ENCODE measurements at regions not wholly inside any gene's neighbourhood (a gene's known extent, or its start where the extent isn't known, plus 50 kb on each side); places are given as distances from the start of the nearest gene placed in this dataset.

DNA sequence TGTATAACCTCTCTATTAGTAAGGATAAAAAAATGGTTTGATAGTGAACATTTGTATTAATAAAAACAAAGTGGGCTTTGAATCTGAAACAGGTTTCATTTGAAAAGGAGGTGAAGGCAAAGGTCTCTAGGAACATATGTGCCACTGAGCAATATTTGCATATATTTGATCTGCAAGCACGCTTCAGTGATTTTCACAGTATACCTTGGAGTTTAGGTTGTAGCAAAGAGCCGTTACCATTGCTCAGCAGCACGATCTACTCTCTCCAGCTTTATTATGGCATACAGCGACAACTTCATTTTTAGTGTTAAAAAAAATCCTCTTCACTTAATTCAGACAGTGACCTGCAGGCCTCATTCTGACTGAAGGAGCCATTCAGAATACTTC is 75.8 kb upstream of the ZEB2 start:
- no peak overlapping the region for H3K4me3 ChIP-seq (ENCODE audit: low read length)
- no peak for DNase-seq (ENCODE audit: low read depth, low spot score)

- no peak for DNase-seq (ENCODE audit: low read depth, low spot score)
- no peak overlapping the region for H3K4me3 ChIP-seq (ENCODE audit: low read length)
Observed at GRCh38 chr2:144595279-144595678, 75.4 kb upstream of the ZEB2 start.

GRCh38 chr2:144593803-144594202 is 73.9 kb upstream of the ZEB2 start:
- no peak overlapping the region for H3K4me3 ChIP-seq (ENCODE audit: low read length)
- no peak for DNase-seq (ENCODE audit: low read depth, low spot score)

DNA sequence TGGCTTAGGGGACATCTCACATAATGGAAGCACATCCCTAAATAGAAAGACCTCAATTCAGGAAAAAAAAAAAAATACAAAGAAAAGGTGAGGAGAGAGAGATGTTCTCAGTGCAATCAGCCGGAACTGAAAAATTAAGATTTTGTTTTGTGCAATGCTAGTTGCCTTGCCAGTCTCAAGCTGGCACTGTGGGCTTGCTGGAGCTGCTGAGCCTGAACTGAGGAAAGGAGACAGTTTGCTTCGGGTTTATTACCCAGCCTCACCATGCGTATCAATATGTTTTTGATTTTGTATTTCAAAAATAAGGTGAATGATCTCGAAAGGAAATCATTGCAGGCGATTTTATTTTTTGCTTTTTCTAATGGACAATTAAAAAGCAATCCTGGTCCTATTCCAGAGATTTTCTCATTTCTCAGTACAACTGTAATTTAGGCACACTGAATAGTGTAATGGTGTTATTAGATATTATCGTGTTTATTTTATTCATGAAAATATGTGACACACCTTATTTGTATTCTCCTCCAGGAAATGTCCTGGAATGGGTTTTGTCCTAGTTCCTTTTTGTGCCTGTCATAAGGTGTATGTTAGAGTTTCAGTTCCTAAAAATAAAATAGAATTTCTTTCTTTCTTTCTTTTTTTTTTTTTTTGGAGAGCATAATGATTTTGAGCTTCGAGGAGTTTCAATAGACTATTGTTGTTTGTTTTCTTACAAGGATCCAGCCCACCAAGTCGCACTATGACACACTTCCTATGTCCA is 72.8 kb upstream of the ZEB2 start:
- no peak for DNase-seq (ENCODE audit: low read depth, low spot score)

GRCh38 chr2:144587306-144587705 is 67.4 kb upstream of the ZEB2 start:
- DNase-seq (ENCODE audit: low read depth, low spot score), result no peak
- H3K4me3 ChIP-seq (ENCODE audit: low read length), result no peak overlapping the region

More for the DNA sequence above, 72.8 kb upstream of the ZEB2 start:
- no peak overlapping the region for H3K4me3 ChIP-seq (ENCODE audit: low read length)

DNA sequence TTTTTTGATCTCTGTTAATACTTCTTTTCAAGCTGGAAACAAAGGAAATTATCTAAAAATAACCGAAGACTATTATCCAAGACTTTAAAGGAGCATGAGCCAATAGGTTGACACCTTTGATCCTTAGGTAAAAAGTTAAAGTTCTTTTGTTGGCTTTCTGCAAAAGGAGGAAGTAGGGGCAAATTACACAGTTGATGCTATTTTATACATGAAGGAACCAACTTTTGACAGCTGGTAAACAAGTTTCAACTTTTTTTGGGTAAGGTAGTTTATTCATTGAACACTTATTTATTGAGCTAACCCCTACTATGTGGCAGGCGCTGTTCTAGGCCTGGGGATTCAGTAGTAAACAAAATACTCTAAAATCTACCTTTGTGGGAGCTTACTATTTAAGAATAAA is 66.6 kb upstream of the ZEB2 start:
- DNase-seq (ENCODE audit: low read depth, low spot score), result no peak
- no peak overlapping the region for H3K4me3 ChIP-seq (ENCODE audit: low read length)

- no peak for DNase-seq (ENCODE audit: low read depth, low spot score)
Observed at GRCh38 chr2:144583741-144584453, 64.0 kb upstream of the ZEB2 start.

DNA sequence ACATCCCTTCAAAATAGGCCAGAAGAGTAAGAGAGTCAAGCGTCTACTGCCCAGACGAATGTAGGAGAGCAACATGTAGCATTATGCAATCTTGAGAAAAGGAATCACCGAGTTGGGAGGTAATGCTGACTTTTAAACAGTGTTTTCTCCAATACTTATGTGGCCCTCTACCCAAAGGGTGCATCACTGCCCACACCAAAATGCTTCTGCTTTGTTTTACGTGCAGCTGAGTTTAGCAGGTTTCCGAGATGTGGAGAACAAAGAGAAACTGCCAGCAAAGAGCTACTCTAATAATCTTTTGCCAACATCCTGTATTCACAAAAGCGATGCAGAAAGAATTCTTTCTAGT is 63.4 kb upstream of the ZEB2 start:
- H3K4me3 ChIP-seq (ENCODE audit: low read length), result no peak overlapping the region
- DNase-seq (ENCODE audit: low read depth, low spot score), result no peak

More at GRCh38 chr2:144583741-144584453, 64.0 kb upstream of the ZEB2 start:
- H3K4me3 ChIP-seq (ENCODE audit: low read length), result no peak overlapping the region

- H3K4me3 ChIP-seq (ENCODE audit: low read length), result no peak overlapping the region
- DNase-seq (ENCODE audit: low read depth, low spot score), result no peak
Observed at GRCh38 chr2:144582651-144583380, 62.9 kb upstream of the ZEB2 start.

DNA sequence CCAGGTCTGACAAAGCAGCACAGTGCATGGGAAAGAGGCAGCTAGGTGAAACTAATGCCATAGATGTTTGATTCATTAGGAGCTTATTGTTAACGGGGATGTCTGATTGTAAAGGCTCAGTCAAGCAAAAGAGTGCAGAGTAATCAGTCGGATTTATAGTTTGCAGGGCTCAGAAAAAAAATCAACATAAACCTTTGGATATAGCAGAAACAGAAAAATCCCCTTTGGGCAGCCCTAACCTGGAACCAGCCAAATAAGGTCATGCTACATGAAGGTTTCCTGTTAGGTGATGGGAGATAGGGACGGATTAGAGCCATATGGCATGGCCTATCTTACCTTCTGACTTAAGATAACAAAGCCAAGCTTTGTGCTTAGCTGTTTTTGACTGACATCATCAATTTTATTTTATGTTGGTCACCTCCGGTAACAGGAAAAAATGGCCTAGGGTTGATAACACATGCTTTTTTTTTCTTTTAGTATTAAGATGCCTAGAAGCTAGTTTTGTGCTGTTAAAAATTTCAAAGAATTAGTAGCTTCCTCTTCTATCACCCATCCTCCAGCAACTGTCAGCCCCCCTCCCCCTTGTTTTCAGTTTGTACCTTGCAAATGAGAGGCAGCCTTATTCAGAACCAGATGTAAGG is 60.7 kb upstream of the ZEB2 start:
- H3K4me3 ChIP-seq (ENCODE audit: low read length), result no peak overlapping the region
- no peak for DNase-seq (ENCODE audit: low read depth, low spot score)

DNA sequence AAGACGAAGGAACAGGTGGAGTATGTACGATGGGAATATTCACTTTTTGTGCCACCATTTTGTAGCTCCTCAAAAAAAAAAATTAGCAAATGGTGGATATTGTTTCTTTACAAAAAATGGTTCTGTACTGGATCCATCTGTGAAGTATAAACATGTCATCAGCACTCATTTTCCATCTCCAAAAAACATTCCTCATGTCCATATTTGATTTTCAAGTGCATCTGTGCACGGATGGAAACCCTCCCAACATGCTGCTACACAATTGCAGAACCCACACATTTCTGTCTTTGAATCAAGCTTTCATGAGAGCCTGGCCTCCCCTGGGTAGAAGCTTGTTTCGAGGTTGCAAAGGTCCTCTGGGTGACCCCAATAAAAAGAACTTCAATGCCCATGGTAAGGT is 59.6 kb upstream of the ZEB2 start:
- no peak for DNase-seq (ENCODE audit: low read depth, low spot score)
- no peak overlapping the region for H3K4me3 ChIP-seq (ENCODE audit: low read length)

DNA sequence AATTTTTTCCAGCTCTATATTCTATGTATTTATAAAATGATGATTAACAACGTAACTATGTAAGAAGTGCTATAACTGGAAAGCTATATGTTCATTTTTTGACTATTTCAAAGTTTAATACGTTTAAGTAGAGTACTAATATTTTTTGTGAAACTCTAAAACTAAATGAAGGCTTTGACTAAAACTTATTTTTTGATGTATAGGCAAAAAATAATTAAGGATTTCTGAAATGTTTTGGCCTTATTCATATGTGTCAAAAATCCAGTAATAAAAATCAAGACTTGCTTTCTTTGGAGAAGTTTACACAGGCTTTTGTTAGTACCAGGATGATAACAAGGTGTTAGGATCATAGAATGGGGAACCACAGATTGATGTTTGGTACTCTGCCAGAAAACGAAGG is 58.2 kb upstream of the ZEB2 start:
- no peak overlapping the region for H3K4me3 ChIP-seq (ENCODE audit: low read length)
- no peak for DNase-seq (ENCODE audit: low read depth, low spot score)

- no peak overlapping the region for H3K4me3 ChIP-seq (ENCODE audit: low read length)
- DNase-seq (ENCODE audit: low read depth, low spot score), result no peak
Observed at GRCh38 chr2:144572977-144573376, 53.1 kb upstream of the ZEB2 start.

GRCh38 chr2:144571770-144572169 is 51.9 kb upstream of the ZEB2 start:
- H3K4me3 ChIP-seq (ENCODE audit: low read length), result no peak overlapping the region
- no peak for DNase-seq (ENCODE audit: low read depth, low spot score)

DNA sequence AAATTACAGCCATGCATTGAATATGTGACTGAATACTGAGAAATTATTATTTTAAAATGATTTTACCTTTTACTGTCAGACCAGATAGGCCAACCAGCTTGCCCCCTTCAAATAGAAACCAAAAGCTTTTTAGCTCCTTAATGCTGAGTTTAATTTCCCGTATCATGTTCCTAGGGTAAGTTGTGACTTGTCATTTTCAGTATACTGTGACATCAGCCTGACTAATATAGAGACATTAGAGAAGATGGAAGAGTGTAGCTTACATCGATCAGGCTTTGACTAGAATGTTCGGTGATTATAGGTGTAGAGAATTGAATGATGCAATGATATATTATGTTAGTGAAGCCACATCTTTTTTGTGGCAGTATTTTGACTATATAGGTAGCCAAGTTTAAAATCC is 50.6 kb upstream of the ZEB2 start:
- no peak overlapping the region for H3K4me3 ChIP-seq (ENCODE audit: low read length)

More for the DNA sequence above, 50.6 kb upstream of the ZEB2 start:
- no peak for DNase-seq (ENCODE audit: low read depth, low spot score)

All from Jurkat, Clone E6-1 (cell line).